Tibial artery (tissue), 4 donors: ENCODE measurements at regions not wholly inside any gene's neighbourhood (a gene's known extent, or its start where the extent isn't known, plus 50 kb on each side); places are given as distances from the start of the nearest gene placed in this dataset.

ENCODE experiments used
- DNase-seq, 2 donors: peaks; one replicate each; pipeline ENCODE4 v3.0.0-alpha.2; 2019
- H3K27ac ChIP-seq, 2 donors: fragments of 200-600 bp; sonication (generic) in 1 of 2; 1 replicate in 1 of 2; 2 replicates in 1 of 2; pipeline ENCODE4 v1.5.1; 2018 to 2019; ENCODE audit warnings: mild to moderate bottlenecking in 1 of 2
- H3K27me3 ChIP-seq, 2 donors: fragments of 200-600 bp; sonication (generic) in 1 of 2; one replicate each; pipeline versions ENCODE4 v1.5.1 to v1.6.0; 2016 to 2019
- H3K36me3 ChIP-seq, 3 donors: fragments of 200-600 bp; sonication (generic) in 2 of 3; one replicate each; pipeline ENCODE4 v1.5.1; 2016 to 2019; ENCODE audit warnings: mild to moderate bottlenecking in 2 of 3
- H3K4me1 ChIP-seq, 4 donors: fragments of 200-600 bp; sonication (generic) in 2 of 4; 1 replicate in 3 of 4; 2 replicates in 1 of 4; pipeline ENCODE4 v1.5.1; 2016 to 2019
- H3K4me3 ChIP-seq, 2 donors: fragments of 200-600 bp; sonication (generic) in 1 of 2; 1 replicate in 1 of 2; 2 replicates in 1 of 2; pipeline ENCODE4 v1.5.1; 2018 to 2019; ENCODE audit warnings: mild to moderate bottlenecking in 2 of 2
- H3K9me3 ChIP-seq, 3 donors: fragments of 200-600 bp; sonication (generic) in 1 of 3; one replicate each; pipeline ENCODE4 v1.5.1; 2016 to 2019
- CTCF ChIP-seq, 2 experiments: fragments of 200-600 bp in 1 of 2; fragments of 450-650 bp in 1 of 2; IDR thresholded peaks; one replicate each; pipeline ENCODE4 v1.5.1; 2017 to 2019; ENCODE audit warnings: antibody characterized with exemption in 2 of 2, mild to moderate bottlenecking in 1 of 2, moderate library complexity in 1 of 2
- intact Hi-C: fragments of 100-400 bp; cut with DNase I; formaldehyde crosslinking; loops from one replicate; pipeline ENCODE4 v1.15.0; 2023; ENCODE audit warnings: low total_unique reads

- no peaks in the 10 kb centered on the region for H3K27me3 ChIP-seq
- H3K4me1 ChIP-seq: no peaks in the 10 kb centered on the region
- H3K4me3 ChIP-seq: no peak overlapping the region
- DNase-seq: no peak
- H3K27ac ChIP-seq: no peak overlapping the region
- no peaks in the 10 kb centered on the region for H3K36me3 ChIP-seq
- intact Hi-C loops: no loop called here
- TF ChIP-seq CTCF (IDR thresholded peaks at IDR 0.05): no peak
- no peaks in the 10 kb centered on the region for H3K9me3 ChIP-seq
These were observed 265.7 kb upstream of the HS6ST1 start for GRCh38 chr2:128584296-128584890.

GRCh38 chr2:128585706-128586105, 267.0 kb upstream of the HS6ST1 start:
- TF ChIP-seq CTCF (IDR thresholded peaks at IDR 0.05): no peak
- Histone ChIP-seq H3K9me3 (no peaks in the 10 kb centered on the region), H3K27me3 (no peaks in the 10 kb centered on the region), H3K4me1 (no peaks in the 10 kb centered on the region), H3K4me3 (no peak overlapping the region), H3K27ac (no peak overlapping the region), H3K36me3 (no peaks in the 10 kb centered on the region)
- intact Hi-C loops: no loop called here
- no peak for DNase-seq

DNA sequence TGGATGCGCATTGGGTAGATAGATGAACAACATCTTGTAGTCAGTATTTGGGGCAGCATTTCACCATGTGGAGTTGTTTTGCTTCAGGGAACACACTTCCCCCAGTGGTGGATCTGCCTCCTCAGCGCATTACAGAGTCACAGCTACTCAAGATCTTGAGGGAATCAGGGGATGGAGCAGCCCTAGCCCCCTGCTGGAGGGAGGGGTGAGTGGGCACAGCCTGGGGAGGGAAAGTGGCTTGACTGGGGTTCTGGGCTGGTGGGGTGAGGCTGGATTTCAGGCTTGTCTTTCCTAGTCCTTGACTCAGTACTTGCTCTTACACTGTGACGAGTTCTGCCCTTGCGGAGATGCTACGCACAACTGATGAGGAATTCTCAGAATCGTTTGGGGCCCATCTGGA, 271.0 kb upstream of the HS6ST1 start:
- intact Hi-C loops: no loop called here
- TF ChIP-seq CTCF (IDR thresholded peaks at IDR 0.05): no peak
- H3K36me3 ChIP-seq: no peaks in the 10 kb centered on the region
- no peaks in the 10 kb centered on the region for H3K27me3 ChIP-seq
- H3K9me3 ChIP-seq: no peaks in the 10 kb centered on the region
- DNase-seq: no peak
- H3K4me1 ChIP-seq: no peaks in the 10 kb centered on the region
- H3K27ac ChIP-seq: no peak overlapping the region
- H3K4me3 ChIP-seq: no peak overlapping the region

GRCh38 chr2:128590309-128591021, 271.8 kb upstream of the HS6ST1 start:
- no peak for TF ChIP-seq CTCF (IDR thresholded peaks at IDR 0.05)
- H3K9me3 ChIP-seq: no peaks in the 10 kb centered on the region
- H3K4me1 ChIP-seq: no peaks in the 10 kb centered on the region
- no peaks in the 10 kb centered on the region for H3K27me3 ChIP-seq
- H3K4me3 ChIP-seq: no peak overlapping the region
- no peak for DNase-seq
- intact Hi-C loops: no loop called here
- H3K27ac ChIP-seq: no peak overlapping the region
- H3K36me3 ChIP-seq: no peaks in the 10 kb centered on the region

DNA sequence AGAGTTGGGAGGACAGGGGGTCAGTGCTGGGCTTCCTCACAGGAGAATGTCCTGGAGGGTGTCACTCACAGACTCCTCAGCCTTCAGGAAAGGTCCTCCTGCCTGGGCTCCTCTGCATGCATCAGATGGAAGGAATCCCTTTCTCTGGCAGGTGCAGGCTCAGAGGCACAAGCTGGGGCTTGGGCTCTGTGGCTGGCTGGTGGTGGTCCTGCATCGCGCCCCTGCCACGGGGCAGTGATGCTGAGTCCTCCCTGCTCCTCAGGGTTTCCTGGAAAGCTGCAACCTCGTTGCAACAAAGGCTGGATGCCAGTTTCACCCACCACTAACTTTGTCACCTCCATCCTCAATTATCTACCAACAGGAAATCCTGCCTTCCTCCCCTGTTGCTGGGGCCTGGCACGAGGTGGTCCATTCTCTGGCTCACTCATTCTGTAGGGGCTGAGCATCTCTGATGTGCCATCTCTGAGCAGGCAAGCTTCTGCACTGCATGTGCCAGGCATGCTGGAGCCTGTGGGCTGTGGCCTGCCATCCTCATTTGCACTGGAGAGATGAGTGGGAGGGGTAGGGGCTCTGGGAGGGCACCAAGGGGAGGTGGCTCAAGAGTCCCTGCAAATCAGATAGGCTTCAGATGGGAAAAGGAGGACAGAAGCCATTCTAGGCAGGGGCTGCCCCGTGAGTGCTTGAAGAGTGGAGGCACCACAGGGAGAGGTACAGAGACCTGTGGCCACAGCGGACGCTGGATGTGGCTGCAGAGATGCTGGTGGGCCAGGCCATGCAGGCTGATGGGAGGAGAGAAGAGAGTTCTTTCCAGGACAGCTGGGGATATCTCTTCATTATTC, 272.6 kb upstream of the HS6ST1 start:
- Histone ChIP-seq H3K27me3 (no peaks in the 10 kb centered on the region), H3K4me3 (no peak overlapping the region), H3K9me3 (no peaks in the 10 kb centered on the region), H3K4me1 (no peaks in the 10 kb centered on the region), H3K27ac (no peak overlapping the region), H3K36me3 (no peaks in the 10 kb centered on the region)
- TF ChIP-seq CTCF (IDR thresholded peaks at IDR 0.05): no peak
- DNase-seq: no peak
- intact Hi-C loops: no loop called here
